ENCODE measurements at regions not wholly inside any gene's neighbourhood (a gene's known extent, or its start where the extent isn't known, plus 50 kb on each side); places are given as distances from the start of the nearest gene placed in this dataset.

DNA sequence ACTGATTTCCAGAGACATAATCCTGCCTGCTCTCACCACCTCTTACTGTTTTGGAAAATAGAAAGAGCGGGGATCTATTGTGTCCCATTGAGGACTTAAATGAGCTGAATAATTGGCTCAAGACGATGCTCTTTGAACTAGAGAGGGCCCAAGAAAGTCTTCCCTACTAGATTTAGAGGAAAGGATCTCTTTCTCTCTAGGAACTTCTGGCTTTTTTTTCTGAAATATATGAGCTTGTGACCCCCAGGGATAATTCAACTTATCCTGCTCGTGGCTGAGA is 461.4 kb upstream of the KIRREL3 start:
- no TSS peak for BruUV-seq (replicated peaks)
- no peak for DNase-seq (ENCODE audit: low spot score)
- no peaks in the 10 kb centered on the region for H3K9me3 ChIP-seq (ENCODE audit: low read length)
- no peak overlapping the region for H3K4me3 ChIP-seq (ENCODE audit: low read depth, low read length, poor library complexity, severe bottlenecking)
- H3K9me2 ChIP-seq (ENCODE audit: insufficient read depth, low read length) = no peaks in the 10 kb centered on the region
- no peaks in the 10 kb centered on the region for H3K4me1 ChIP-seq (ENCODE audit: insufficient read depth, low read length, poor library complexity, severe bottlenecking)
- no peaks in the 10 kb centered on the region for H3K79me2 ChIP-seq (ENCODE audit: insufficient read depth, low read depth, low read length)
- ChIA-PET CTCF (ENCODE audit: unreplicated experiment) (no interaction called here), POLR2A (no interaction called here)
- H2AFZ ChIP-seq (ENCODE audit: low read length) = no peak overlapping the region
- intact Hi-C loops (cut with micrococcal nuclease; ENCODE audit: unreplicated experiment) = no loop called here
- H4K20me1 ChIP-seq (ENCODE audit: insufficient read depth, low read length) = no peaks in the 10 kb centered on the region
- TF ChIP-seq, protein P1, sequence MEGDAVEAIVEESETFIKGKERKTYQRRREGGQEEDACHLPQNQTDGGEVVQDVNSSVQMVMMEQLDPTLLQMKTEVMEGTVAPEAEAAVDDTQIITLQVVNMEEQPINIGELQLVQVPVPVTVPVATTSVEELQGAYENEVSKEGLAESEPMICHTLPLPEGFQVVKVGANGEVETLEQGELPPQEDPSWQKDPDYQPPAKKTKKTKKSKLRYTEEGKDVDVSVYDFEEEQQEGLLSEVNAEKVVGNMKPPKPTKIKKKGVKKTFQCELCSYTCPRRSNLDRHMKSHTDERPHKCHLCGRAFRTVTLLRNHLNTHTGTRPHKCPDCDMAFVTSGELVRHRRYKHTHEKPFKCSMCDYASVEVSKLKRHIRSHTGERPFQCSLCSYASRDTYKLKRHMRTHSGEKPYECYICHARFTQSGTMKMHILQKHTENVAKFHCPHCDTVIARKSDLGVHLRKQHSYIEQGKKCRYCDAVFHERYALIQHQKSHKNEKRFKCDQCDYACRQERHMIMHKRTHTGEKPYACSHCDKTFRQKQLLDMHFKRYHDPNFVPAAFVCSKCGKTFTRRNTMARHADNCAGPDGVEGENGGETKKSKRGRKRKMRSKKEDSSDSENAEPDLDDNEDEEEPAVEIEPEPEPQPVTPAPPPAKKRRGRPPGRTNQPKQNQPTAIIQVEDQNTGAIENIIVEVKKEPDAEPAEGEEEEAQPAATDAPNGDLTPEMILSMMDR (conservative IDR thresholded peaks at IDR 0.05; ENCODE audit: low read length) = no peak
- no peaks in the 10 kb centered on the region for H3K36me3 ChIP-seq (ENCODE audit: insufficient read depth, low read length)
- H3K27ac ChIP-seq (ENCODE audit: low read depth, low read length, poor library complexity, severe bottlenecking) = no peak overlapping the region
- H3K4me2 ChIP-seq (ENCODE audit: low read length) = no peak overlapping the region

DNA sequence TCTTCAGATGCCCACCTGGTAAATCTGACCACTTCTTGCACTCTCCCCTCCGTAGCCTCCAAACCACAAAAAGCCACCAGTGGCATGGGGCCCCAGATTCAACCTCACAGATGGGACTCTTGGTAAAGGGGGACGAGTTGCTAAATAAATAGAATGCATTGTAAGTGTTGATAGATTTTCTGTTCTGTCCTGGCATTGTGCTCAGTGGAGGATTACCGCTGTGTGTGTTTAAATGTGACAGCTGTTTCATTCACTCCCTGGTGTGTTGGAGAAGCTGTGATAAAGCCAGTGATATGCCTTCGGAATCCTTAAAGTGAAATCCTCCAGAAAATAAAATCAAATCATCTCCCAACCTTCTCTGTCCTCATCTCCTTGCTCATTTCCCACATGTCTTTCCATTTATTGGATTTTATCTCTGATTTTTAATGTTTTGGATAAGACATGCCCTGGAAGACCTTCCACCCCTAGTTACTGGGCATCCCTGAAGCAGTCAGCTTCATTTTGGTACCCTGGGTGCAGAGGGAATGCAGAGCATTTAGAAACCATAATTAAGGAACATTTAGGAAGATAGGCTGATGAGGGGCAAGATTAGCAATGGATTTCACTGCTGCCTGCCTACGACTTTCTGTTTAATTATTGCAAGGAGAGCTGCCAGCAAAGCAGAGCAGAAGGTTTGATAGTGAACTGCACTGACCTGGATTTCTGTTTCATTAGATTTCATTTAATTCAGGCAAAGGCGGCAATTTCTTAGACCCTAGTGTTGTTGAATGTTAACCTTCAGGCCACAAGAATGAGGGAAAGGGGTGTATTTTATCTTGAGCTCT is 460.9 kb upstream of the KIRREL3 start:
- TF ChIP-seq EZH2phosphoT487 (IDR thresholded peaks at IDR 0.05; ENCODE audit: borderline replicate concordance, low read depth, low read length) = no peak
- TF ChIP-seq, protein P1 (conservative IDR thresholded peaks at IDR 0.05; ENCODE audit: low read length) = no peak
- intact Hi-C loops (cut with micrococcal nuclease; ENCODE audit: unreplicated experiment) = no loop called here
- H4K20me1 ChIP-seq (ENCODE audit: insufficient read depth, low read length) = no peaks in the 10 kb centered on the region
- no peak overlapping the region for H2AFZ ChIP-seq (ENCODE audit: low read length)
- no peaks in the 10 kb centered on the region for H3K36me3 ChIP-seq (ENCODE audit: insufficient read depth, low read length)
- H3K9me2 ChIP-seq (ENCODE audit: insufficient read depth, low read length) = no peaks in the 10 kb centered on the region
- no peaks in the 10 kb centered on the region for H3K79me2 ChIP-seq (ENCODE audit: insufficient read depth, low read depth, low read length)
- H3K4me3 ChIP-seq (ENCODE audit: low read depth, low read length, poor library complexity, severe bottlenecking) = no peak overlapping the region
- no peak for DNase-seq (ENCODE audit: low spot score)
- H3K4me2 ChIP-seq (ENCODE audit: low read length) = no peak overlapping the region
- CTCF ChIA-PET (ENCODE audit: unreplicated experiment) = no interaction called here
- H3K27ac ChIP-seq (ENCODE audit: low read depth, low read length, poor library complexity, severe bottlenecking) = no peak overlapping the region
- POLR2A ChIA-PET = no interaction called here
- no peaks in the 10 kb centered on the region for H3K9me3 ChIP-seq (ENCODE audit: low read length)
- no peaks in the 10 kb centered on the region for H3K4me1 ChIP-seq (ENCODE audit: insufficient read depth, low read length, poor library complexity, severe bottlenecking)
- no TSS peak for BruUV-seq (replicated peaks)

DNA sequence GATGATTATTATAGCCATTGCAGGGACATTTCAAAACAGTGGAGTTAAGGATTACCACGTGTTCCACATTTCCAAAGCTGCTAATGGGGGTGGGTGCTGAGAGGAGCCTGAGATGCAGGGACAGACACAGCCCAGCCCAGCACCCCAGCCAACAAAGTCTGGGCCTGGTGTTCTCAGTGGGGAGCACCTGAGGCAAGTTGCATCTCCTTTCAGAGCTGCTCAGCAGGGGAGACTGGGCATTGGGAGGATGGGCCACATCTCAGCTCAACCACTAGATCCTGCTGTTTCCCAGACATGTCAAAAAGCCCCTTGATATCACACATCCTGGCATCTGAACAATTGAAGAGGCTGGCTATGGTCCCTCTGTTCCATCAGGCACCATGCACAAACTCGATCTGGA is 458.0 kb upstream of the KIRREL3 start:
- no peaks in the 10 kb centered on the region for H4K20me1 ChIP-seq (ENCODE audit: insufficient read depth, low read length)
- no peaks in the 10 kb centered on the region for H3K4me1 ChIP-seq (ENCODE audit: insufficient read depth, low read length, poor library complexity, severe bottlenecking)
- no peaks in the 10 kb centered on the region for H3K9me3 ChIP-seq (ENCODE audit: low read length)
- H3K36me3 ChIP-seq (ENCODE audit: insufficient read depth, low read length) = no peaks in the 10 kb centered on the region
- H3K4me2 ChIP-seq (ENCODE audit: low read length) = no peak overlapping the region
- TF ChIP-seq, protein P1 (conservative IDR thresholded peaks at IDR 0.05; ENCODE audit: low read length) = no peak
- TF ChIP-seq EZH2phosphoT487 (IDR thresholded peaks at IDR 0.05; ENCODE audit: borderline replicate concordance, low read depth, low read length) = no peak
- H3K79me2 ChIP-seq (ENCODE audit: insufficient read depth, low read depth, low read length) = no peaks in the 10 kb centered on the region
- POLR2A ChIA-PET = interaction anchor here (1.7 kb wide), 1 partner anchor 13 kb away, joined by 5 read pairs; no protein-coding TSS in a partner anchor
- CTCF ChIA-PET (ENCODE audit: unreplicated experiment) = no interaction called here
- H3K4me3 ChIP-seq (ENCODE audit: low read depth, low read length, poor library complexity, severe bottlenecking) = no peak overlapping the region
- H3K27ac ChIP-seq (ENCODE audit: low read depth, low read length, poor library complexity, severe bottlenecking) = no peak overlapping the region
- no TSS peak for BruUV-seq (replicated peaks)
- H3K9me2 ChIP-seq (ENCODE audit: insufficient read depth, low read length) = no peaks in the 10 kb centered on the region
- H2AFZ ChIP-seq (ENCODE audit: low read length) = no peak overlapping the region
- no peak for DNase-seq (ENCODE audit: low spot score)
- intact Hi-C loops (cut with micrococcal nuclease; ENCODE audit: unreplicated experiment) = no loop called here
